ENCODE measurements at regions not wholly inside any gene's neighbourhood (a gene's known extent, or its start where the extent isn't known, plus 50 kb on each side); places are given as distances from the start of the nearest gene placed in this dataset.

DNA sequence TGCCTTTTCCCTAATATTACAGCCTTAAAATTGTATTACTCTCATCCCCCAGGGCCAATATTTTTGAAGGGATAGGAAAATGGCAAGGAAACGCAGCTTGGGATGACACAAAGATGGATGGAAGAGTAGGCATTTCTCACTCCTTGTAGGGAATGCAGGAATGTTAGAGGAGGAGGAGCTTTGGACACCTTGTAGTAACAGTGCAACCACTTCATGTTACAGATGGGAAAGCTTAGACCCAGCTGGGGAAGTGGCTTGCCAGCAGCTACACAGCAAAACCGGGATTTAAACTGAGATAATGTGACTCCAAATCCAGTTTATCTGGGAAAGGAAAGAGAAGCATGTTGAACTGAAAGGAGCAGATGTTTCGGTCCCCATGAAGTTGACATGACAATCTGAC lies 473.7 kb upstream of the DAB1 start:
- TF ChIP-seq TAF1 (IDR thresholded peaks at IDR 0.05; ENCODE audit: borderline replicate concordance, low read depth, low read length) (no peak), POLR2A (IDR thresholded peaks at IDR 0.05; ENCODE audit: low read depth, low read length) (no peak), POLR2AphosphoS5 (IDR thresholded peaks at IDR 0.05; ENCODE audit: low read depth, low read length) (no peak)
